GM23338 (cell line): ENCODE measurements at regions not wholly inside any gene's neighbourhood (a gene's known extent, or its start where the extent isn't known, plus 50 kb on each side); places are given as distances from the start of the nearest gene placed in this dataset.
"Not testable (repeated sequence)": the region's sequence is repeated elsewhere in the genome, so short reads cannot be mapped to it uniquely, and the experiment has no call there.

Experiments
- ATAC-seq: fragments of 200-7000 bp; cut with Tn5 transposase; 3 replicates; pipeline ENCODE4 v1.9.1; 2020
- DNase-seq: peaks from one replicate; pipeline ENCODE4 v3.0.0-alpha.2; 2015; ENCODE audit warnings: low spot score
- H2AFZ ChIP-seq: fragments of 200-600 bp; sonication (generic); 2 replicates; pipeline ENCODE4 v1.8.0; 2016; ENCODE audit warnings: antibody characterized with exemption, mild to moderate bottlenecking, moderate library complexity
- H3F3A ChIP-seq: fragments of 200-600 bp; sonication (generic); replicated peaks from 2 replicates; pipeline ENCODE4 v1.8.0; 2017; ENCODE audit warnings: antibody characterized with exemption, mixed run types, low read depth
- H3K27ac ChIP-seq: fragments of 200-600 bp; sonication (generic); 2 replicates; pipeline ENCODE4 v1.6.1; 2016; ENCODE audit warnings: low read depth
- H3K27me3 ChIP-seq: fragments of 200-600 bp; sonication (generic); 2 replicates; pipeline ENCODE4 v1.8.0; 2016; ENCODE audit warnings: mild to moderate bottlenecking, mixed run types, moderate library complexity; ENCODE audit not compliant: insufficient read depth
- H3K36me3 ChIP-seq: fragments of 200-600 bp; sonication (generic); 2 replicates; pipeline ENCODE4 v1.8.0; 2016; ENCODE audit warnings: mild to moderate bottlenecking; ENCODE audit not compliant: insufficient read depth
- H3K4me1 ChIP-seq: fragments of 200-600 bp; sonication (generic); 2 replicates; pipeline ENCODE4 v1.8.0; 2016; ENCODE audit warnings: mild to moderate bottlenecking, moderate library complexity; ENCODE audit not compliant: insufficient read depth
- H3K4me2 ChIP-seq: fragments of 200-600 bp; sonication (generic); 2 replicates; pipeline ENCODE4 v1.7.1; 2017; ENCODE audit warnings: mixed run types
- H3K4me3 ChIP-seq: fragments of 200-600 bp; sonication (generic); 2 replicates; pipeline ENCODE4 v1.6.1; 2016; ENCODE audit warnings: mixed run types
- H3K79me2 ChIP-seq: fragments of 200-600 bp; sonication (generic); replicated peaks from 2 replicates; pipeline ENCODE4 v1.8.0; 2017; ENCODE audit warnings: mild to moderate bottlenecking; ENCODE audit not compliant: insufficient read depth
- H3K9me2 ChIP-seq: fragments of 200-600 bp; sonication (generic); 2 replicates; pipeline ENCODE4 v1.8.0; 2017; ENCODE audit not compliant: insufficient read depth
- H4K20me1 ChIP-seq: fragments of 200-600 bp; sonication (generic); replicated peaks from 2 replicates; pipeline ENCODE4 v1.8.0; 2017; ENCODE audit warnings: mild to moderate bottlenecking; ENCODE audit not compliant: insufficient read depth
- H3K27ac Mint-ChIP-seq: 2 replicates; pipeline ENCODE4 v1.8.0; 2020; ENCODE audit warnings: inconsistent platforms, mild to moderate bottlenecking, moderate library complexity, mixed read lengths
- H3K27me3 Mint-ChIP-seq: 3 replicates; pipeline ENCODE4 v1.8.0; 2022; ENCODE audit warnings: low read depth, mild to moderate bottlenecking, moderate library complexity, mixed read lengths, inconsistent platforms; ENCODE audit not compliant: insufficient read depth, poor library complexity
- H3K36me3 Mint-ChIP-seq: 3 replicates; pipeline ENCODE4 v1.8.0; 2021; ENCODE audit warnings: low read depth, mild to moderate bottlenecking, inconsistent platforms, moderate library complexity, mixed read lengths
- H3K4me1 Mint-ChIP-seq: 3 replicates; pipeline ENCODE4 v1.8.0; 2020; ENCODE audit warnings: mild to moderate bottlenecking, inconsistent platforms, mixed read lengths
- H3K4me3 Mint-ChIP-seq: 3 replicates; pipeline ENCODE4 v1.8.0; 2021; ENCODE audit warnings: moderate library complexity, mild to moderate bottlenecking, inconsistent platforms, mixed read lengths
- H3K9me3 Mint-ChIP-seq: 3 replicates; pipeline ENCODE4 v1.8.0; 2020; ENCODE audit warnings: moderate library complexity, mild to moderate bottlenecking, inconsistent platforms, mixed read lengths
- ZNF331 ChIP-seq: fragments of 250-450 bp; sonication (Bioruptor Pico); IDR thresholded peaks from 2 replicates; pipeline ENCODE4 v1.5.0; 2020; ENCODE audit warnings: low read depth, mild to moderate bottlenecking, moderate library complexity
- TF ChIP-seq, protein P1 (sequence below): fragments of 250-450 bp; sonication (Bioruptor Pico); IDR thresholded peaks from 2 replicates; pipeline ENCODE4 v1.5.0; 2020; ENCODE audit warnings: mild to moderate bottlenecking, moderate library complexity

DNA sequence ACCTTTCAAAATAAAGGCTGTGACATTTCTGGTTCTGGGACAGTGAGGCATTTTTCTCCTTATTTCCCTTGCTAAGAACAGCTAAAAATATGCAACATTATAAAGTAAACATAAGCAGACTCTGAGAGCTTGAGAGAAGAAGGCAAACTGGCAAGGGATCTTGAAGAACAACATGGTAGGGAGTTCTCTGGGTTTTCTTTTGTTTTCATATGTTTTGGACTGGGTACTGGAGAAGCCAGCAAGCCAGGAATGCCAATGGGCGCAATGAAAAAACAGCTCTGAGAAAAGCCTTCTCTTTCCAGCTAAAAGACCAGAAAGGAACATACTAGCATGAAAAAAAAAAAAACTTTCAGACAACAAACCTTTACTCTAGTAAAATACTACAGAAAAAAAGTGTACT, 351.4 kb upstream of the HS6ST1 start (continued):
- TF ChIP-seq, protein P1, sequence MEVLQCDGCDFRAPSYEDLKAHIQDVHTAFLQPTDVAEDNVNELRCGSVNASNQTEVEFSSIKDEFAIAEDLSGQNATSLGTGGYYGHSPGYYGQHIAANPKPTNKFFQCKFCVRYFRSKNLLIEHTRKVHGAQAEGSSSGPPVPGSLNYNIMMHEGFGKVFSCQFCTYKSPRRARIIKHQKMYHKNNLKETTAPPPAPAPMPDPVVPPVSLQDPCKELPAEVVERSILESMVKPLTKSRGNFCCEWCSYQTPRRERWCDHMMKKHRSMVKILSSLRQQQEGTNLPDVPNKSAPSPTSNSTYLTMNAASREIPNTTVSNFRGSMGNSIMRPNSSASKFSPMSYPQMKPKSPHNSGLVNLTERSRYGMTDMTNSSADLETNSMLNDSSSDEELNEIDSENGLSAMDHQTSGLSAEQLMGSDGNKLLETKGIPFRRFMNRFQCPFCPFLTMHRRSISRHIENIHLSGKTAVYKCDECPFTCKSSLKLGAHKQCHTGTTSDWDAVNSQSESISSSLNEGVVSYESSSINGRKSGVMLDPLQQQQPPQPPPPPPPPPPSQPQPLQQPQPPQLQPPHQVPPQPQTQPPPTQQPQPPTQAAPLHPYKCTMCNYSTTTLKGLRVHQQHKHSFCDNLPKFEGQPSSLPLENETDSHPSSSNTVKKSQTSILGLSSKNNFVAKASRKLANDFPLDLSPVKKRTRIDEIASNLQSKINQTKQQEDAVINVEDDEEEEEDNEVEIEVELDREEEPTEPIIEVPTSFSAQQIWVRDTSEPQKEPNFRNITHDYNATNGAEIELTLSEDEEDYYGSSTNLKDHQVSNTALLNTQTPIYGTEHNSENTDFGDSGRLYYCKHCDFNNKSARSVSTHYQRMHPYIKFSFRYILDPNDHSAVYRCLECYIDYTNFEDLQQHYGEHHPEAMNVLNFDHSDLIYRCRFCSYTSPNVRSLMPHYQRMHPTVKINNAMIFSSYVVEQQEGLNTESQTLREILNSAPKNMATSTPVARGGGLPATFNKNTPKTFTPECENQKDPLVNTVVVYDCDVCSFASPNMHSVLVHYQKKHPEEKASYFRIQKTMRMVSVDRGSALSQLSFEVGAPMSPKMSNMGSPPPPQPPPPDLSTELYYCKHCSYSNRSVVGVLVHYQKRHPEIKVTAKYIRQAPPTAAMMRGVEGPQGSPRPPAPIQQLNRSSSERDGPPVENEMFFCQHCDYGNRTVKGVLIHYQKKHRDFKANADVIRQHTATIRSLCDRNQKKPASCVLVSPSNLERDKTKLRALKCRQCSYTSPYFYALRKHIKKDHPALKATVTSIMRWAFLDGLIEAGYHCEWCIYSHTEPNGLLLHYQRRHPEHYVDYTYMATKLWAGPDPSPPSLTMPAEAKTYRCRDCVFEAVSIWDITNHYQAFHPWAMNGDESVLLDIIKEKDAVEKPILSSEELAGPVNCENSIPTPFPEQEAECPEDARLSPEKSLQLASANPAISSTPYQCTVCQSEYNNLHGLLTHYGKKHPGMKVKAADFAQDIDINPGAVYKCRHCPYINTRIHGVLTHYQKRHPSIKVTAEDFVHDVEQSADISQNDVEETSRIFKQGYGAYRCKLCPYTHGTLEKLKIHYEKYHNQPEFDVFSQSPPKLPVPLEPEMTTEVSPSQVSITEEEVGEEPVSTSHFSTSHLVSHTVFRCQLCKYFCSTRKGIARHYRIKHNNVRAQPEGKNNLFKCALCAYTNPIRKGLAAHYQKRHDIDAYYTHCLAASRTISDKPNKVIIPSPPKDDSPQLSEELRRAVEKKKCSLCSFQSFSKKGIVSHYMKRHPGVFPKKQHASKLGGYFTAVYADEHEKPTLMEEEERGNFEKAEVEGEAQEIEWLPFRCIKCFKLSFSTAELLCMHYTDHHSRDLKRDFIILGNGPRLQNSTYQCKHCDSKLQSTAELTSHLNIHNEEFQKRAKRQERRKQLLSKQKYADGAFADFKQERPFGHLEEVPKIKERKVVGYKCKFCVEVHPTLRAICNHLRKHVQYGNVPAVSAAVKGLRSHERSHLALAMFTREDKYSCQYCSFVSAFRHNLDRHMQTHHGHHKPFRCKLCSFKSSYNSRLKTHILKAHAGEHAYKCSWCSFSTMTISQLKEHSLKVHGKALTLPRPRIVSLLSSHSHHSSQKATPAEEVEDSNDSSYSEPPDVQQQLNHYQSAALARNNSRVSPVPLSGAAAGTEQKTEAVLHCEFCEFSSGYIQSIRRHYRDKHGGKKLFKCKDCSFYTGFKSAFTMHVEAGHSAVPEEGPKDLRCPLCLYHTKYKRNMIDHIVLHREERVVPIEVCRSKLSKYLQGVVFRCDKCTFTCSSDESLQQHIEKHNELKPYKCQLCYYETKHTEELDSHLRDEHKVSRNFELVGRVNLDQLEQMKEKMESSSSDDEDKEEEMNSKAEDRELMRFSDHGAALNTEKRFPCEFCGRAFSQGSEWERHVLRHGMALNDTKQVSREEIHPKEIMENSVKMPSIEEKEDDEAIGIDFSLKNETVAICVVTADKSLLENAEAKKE, result no peak
- no peak for TF ChIP-seq ZNF331 (CRISPR knock-in tag)

DNA sequence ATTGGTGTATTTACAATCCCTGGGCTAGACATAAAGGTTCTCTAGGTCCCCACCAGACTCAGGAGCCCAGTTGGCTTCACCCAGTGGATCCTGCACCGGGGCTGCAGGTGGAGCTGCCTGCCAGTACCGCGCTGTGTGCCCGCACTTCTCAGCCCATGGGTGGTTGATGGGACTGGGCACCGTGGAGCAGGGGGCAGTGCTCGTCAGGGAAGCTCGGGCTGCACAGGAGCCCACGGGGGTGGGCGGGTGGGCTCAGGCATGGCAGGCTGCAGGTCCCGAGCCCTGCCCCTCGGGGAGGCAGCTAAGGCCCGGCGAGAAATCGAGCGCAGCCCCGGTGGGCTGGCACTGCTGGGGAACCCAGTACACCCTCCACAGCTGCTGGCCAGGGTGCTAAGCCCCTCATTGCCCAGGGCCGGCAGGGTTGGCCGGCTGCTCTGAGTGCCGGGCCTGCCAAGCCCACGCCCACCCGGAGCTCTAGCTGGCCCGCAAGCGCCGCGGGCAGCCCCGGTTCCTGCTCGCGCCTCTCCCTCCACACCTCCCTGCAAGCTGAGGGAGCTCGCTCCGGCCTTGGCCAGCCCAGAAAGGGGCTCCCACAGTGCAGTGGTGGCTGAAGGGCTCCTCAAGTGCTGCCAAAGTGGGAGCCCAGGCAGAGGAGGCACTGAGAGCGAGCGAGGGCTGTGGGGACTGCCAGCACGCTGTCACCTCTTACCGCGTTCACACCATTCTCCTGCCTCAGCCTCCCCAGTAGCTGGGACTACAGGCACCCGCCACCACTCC, 353.5 kb upstream of the HS6ST1 start:
- H3K9me2 ChIP-seq, H4K20me1 ChIP-seq, H3K36me3 ChIP-seq, H3K4me1 ChIP-seq, H3K27me3 Mint-ChIP-seq, H3K4me1 Mint-ChIP-seq, H3K36me3 Mint-ChIP-seq, H3F3A ChIP-seq, H3K79me2 ChIP-seq, H2AFZ ChIP-seq, H3K4me3 Mint-ChIP-seq, H3K27ac Mint-ChIP-seq, DNase-seq, H3K4me3 ChIP-seq, H3K27ac ChIP-seq, ATAC-seq, H3K27me3 ChIP-seq, H3K9me3 Mint-ChIP-seq, H3K4me2 ChIP-seq: not testable (repeated sequence)

- H3K4me2 ChIP-seq, ATAC-seq, H3F3A ChIP-seq, H3K27me3 ChIP-seq, H3K4me3 ChIP-seq, H4K20me1 ChIP-seq, H2AFZ ChIP-seq, H3K9me3 Mint-ChIP-seq, H3K27me3 Mint-ChIP-seq, H3K27ac Mint-ChIP-seq, DNase-seq, H3K36me3 ChIP-seq, H3K79me2 ChIP-seq, H3K27ac ChIP-seq, H3K4me1 ChIP-seq, H3K4me3 Mint-ChIP-seq, H3K36me3 Mint-ChIP-seq, H3K9me2 ChIP-seq: not testable (repeated sequence)
- H3K4me1 Mint-ChIP-seq, result peaks cover 16% of the 10 kb centered on the region
Observed at GRCh38 chr2:128679680-128680079, 361.0 kb upstream of the HS6ST1 start.
